SK-N-MC (cell line): ENCODE measurements at regions not wholly inside any gene's neighbourhood (a gene's known extent, or its start where the extent isn't known, plus 50 kb on each side); places are given as distances from the start of the nearest gene placed in this dataset.
"Not testable (repeated sequence)": the region's sequence is repeated elsewhere in the genome, so short reads cannot be mapped to it uniquely, and the experiment has no call there.

Source experiments
- DNase-seq: peaks from one replicate; pipeline ENCODE4 v3.0.0-alpha.2; 2011; ENCODE audit warnings: low read depth, low spot score
- H3K27ac ChIP-seq: fragments of 200-600 bp; sonication (generic); 2 replicates; pipeline ENCODE4 v1.5.1; 2016; ENCODE audit warnings: mixed run types
- H3K36me3 ChIP-seq: fragments of 200-600 bp; sonication (generic); 2 replicates; pipeline ENCODE4 v1.6.1; 2017; ENCODE audit warnings: antibody characterized with exemption, low read length, mixed read lengths; ENCODE audit not compliant: insufficient read depth
- H3K4me3 ChIP-seq: fragments of 200-600 bp; sonication (generic); 2 replicates; pipeline ENCODE4 v1.5.1; 2016
- H3K9ac ChIP-seq: fragments of 200-600 bp; sonication (generic); 2 replicates; pipeline ENCODE4 v1.8.0; 2017; ENCODE audit warnings: mixed run types, mixed read lengths; ENCODE audit not compliant: insufficient read length
- H3K9me3 ChIP-seq: fragments of 200-600 bp; sonication (generic); 2 replicates; pipeline ENCODE4 v1.6.1; 2017; ENCODE audit warnings: low read depth, mild to moderate bottlenecking, antibody characterized with exemption, low read length, moderate library complexity, mixed read lengths
- EZH2 ChIP-seq: fragments of 200-600 bp; sonication (generic); IDR thresholded peaks from one replicate; pipeline ENCODE4 v1.6.1; 2017; ENCODE audit warnings: antibody characterized with exemption
- FOXP2 ChIP-seq: optimal IDR thresholded peaks from 2 replicates; pipeline ENCODE3; 2011; ENCODE audit warnings: mild to moderate bottlenecking, moderate library complexity; ENCODE audit not compliant: insufficient read depth; ENCODE audit errors: extremely low read length, control extremely low read depth
- POLR2AphosphoS5 ChIP-seq: IDR thresholded peaks from 2 replicates; pipeline ENCODE4 v1.6.1; 2012; ENCODE audit warnings: mild to moderate bottlenecking, low read depth, low read length, borderline replicate concordance

- no peak overlapping the region for H3K27ac ChIP-seq
- no peak for TF ChIP-seq EZH2
- TF ChIP-seq POLR2AphosphoS5, result no peak
- no peak for TF ChIP-seq FOXP2
- H3K9ac ChIP-seq, result no peak overlapping the region
- no peak overlapping the region for H3K4me3 ChIP-seq
- H3K9me3 ChIP-seq, result no peaks in the 10 kb centered on the region
- no peaks in the 10 kb centered on the region for H3K36me3 ChIP-seq
- no peak for DNase-seq
Observed at GRCh38 chrX:121356139-121356849, 308.9 kb downstream of the GLUD2 start.

- DNase-seq, result no peak
- Histone ChIP-seq H3K36me3 (no peaks in the 10 kb centered on the region), H3K9ac (no peak overlapping the region), H3K9me3 (no peaks in the 10 kb centered on the region), H3K4me3 (no peak overlapping the region), H3K27ac (no peak overlapping the region)
- TF ChIP-seq POLR2AphosphoS5 (no peak), EZH2 (no peak), FOXP2 (no peak)
Observed at GRCh38 chrX:121356850-121357171, 309.4 kb downstream of the GLUD2 start.

- no peak overlapping the region for H3K27ac ChIP-seq
- no peak for TF ChIP-seq POLR2AphosphoS5
- TF ChIP-seq FOXP2, result no peak
- TF ChIP-seq EZH2, result no peak
- H3K36me3 ChIP-seq, result no peaks in the 10 kb centered on the region
- no peaks in the 10 kb centered on the region for H3K9me3 ChIP-seq
- H3K9ac ChIP-seq, result no peak overlapping the region
- no peak overlapping the region for H3K4me3 ChIP-seq
- no peak for DNase-seq
Observed at GRCh38 chrX:121360280-121360679, 312.9 kb downstream of the GLUD2 start.

- H3K4me3 ChIP-seq, result no peak overlapping the region
- H3K27ac ChIP-seq, result no peak overlapping the region
- DNase-seq, result no peak
- no peak overlapping the region for H3K9ac ChIP-seq
- TF ChIP-seq EZH2, result no peak
- TF ChIP-seq FOXP2, result no peak
- TF ChIP-seq POLR2AphosphoS5, result no peak
- H3K9me3 ChIP-seq, result no peaks in the 10 kb centered on the region
- no peaks in the 10 kb centered on the region for H3K36me3 ChIP-seq
Observed at GRCh38 chrX:121365572-121366161, 318.3 kb downstream of the GLUD2 start.

GRCh38 chrX:121374471-121374870 lies 327.1 kb downstream of the GLUD2 start:
- Histone ChIP-seq H3K36me3 (no peaks in the 10 kb centered on the region), H3K9me3 (no peaks in the 10 kb centered on the region), H3K9ac (no peak overlapping the region), H3K4me3 (no peak overlapping the region), H3K27ac (no peak overlapping the region)
- DNase-seq, result no peak
- no peak for TF ChIP-seq FOXP2
- no peak for TF ChIP-seq EZH2
- no peak for TF ChIP-seq POLR2AphosphoS5

- H3K9me3 ChIP-seq, H3K36me3 ChIP-seq, H3K9ac ChIP-seq, DNase-seq, H3K27ac ChIP-seq, H3K4me3 ChIP-seq: not testable (repeated sequence)
Observed at GRCh38 chrX:121381915-121382314, 334.5 kb downstream of the GLUD2 start.

- TF ChIP-seq FOXP2 (no peak), EZH2 (no peak), POLR2AphosphoS5 (no peak)
- Histone ChIP-seq H3K27ac (no peak overlapping the region), H3K36me3 (no peaks in the 10 kb centered on the region), H3K4me3 (no peak overlapping the region), H3K9me3 (no peaks in the 10 kb centered on the region), H3K9ac (no peak overlapping the region)
- DNase-seq, result no peak
Observed at GRCh38 chrX:121389976-121390714, 342.7 kb downstream of the GLUD2 start.

- Histone ChIP-seq H3K36me3 (no peaks in the 10 kb centered on the region), H3K9ac (no peak overlapping the region), H3K27ac (no peak overlapping the region), H3K9me3 (no peaks in the 10 kb centered on the region), H3K4me3 (no peak overlapping the region)
- TF ChIP-seq EZH2 (no peak), POLR2AphosphoS5 (no peak), FOXP2 (no peak)
- no peak for DNase-seq
Observed at GRCh38 chrX:121405826-121406225, 358.4 kb downstream of the GLUD2 start.

- TF ChIP-seq POLR2AphosphoS5 (no peak), EZH2 (no peak), FOXP2 (no peak)
- Histone ChIP-seq H3K9me3 (no peaks in the 10 kb centered on the region), H3K36me3 (no peaks in the 10 kb centered on the region), H3K4me3 (no peak overlapping the region), H3K9ac (no peak overlapping the region), H3K27ac (no peak overlapping the region)
- DNase-seq, result no peak
Observed at GRCh38 chrX:121407627-121408026, 360.2 kb downstream of the GLUD2 start.

- not testable (repeated sequence) for H3K9me3 ChIP-seq, H3K4me3 ChIP-seq, H3K36me3 ChIP-seq, H3K9ac ChIP-seq, H3K27ac ChIP-seq, DNase-seq
Observed at GRCh38 chrX:121431514-121431913, 384.1 kb downstream of the GLUD2 start.
